Stimulated activated CD8-positive, alpha-beta memory T cell treated with anti-CD3 and anti-CD28 coated beads, Interleukin-12 subunit alpha, Interleukin-12 subunit beta, amount 100 ng/mL, for 1 hour (primary cell): ENCODE measurements at regions not wholly inside any gene's neighbourhood (a gene's known extent, or its start where the extent isn't known, plus 50 kb on each side); places are given as distances from the start of the nearest gene placed in this dataset.

Experiments used
- DNase-seq: peaks from one replicate; pipeline ENCODE4 v3.0.0-alpha.2; 2020; ENCODE audit warnings: low read depth

GRCh38 chr5:168056499-168057182 lies 234.8 kb upstream of the WWC1 start:
- DNase-seq: no peak

- DNase-seq: no peak
Measured at GRCh38 chr5:168057905-168058304, 233.5 kb upstream of the WWC1 start.

GRCh38 chr5:168059131-168059530 lies 232.3 kb upstream of the WWC1 start:
- no peak for DNase-seq

GRCh38 chr5:168062239-168062638 lies 229.2 kb upstream of the WWC1 start:
- no peak for DNase-seq

GRCh38 chr5:168064457-168064856 lies 227.0 kb upstream of the WWC1 start:
- no peak for DNase-seq

- no peak for DNase-seq
Measured at GRCh38 chr5:168064933-168065622, 226.4 kb upstream of the WWC1 start.

- no peak for DNase-seq
Measured at GRCh38 chr5:168066536-168067208, 224.8 kb upstream of the WWC1 start.

GRCh38 chr5:168070761-168071160 lies 220.7 kb upstream of the WWC1 start:
- DNase-seq: no peak

- DNase-seq: no peak
Measured at GRCh38 chr5:168072665-168073064, 218.8 kb upstream of the WWC1 start.

- no peak for DNase-seq
Measured at GRCh38 chr5:168073311-168073710, 218.1 kb upstream of the WWC1 start.

- DNase-seq: no peak
Measured at GRCh38 chr5:168073991-168074800, 217.2 kb upstream of the WWC1 start.

GRCh38 chr5:168075387-168075786 lies 216.1 kb upstream of the WWC1 start:
- no peak for DNase-seq

- DNase-seq: no peak
Measured at GRCh38 chr5:168076561-168076991, 214.9 kb upstream of the WWC1 start.

GRCh38 chr5:168085261-168086031 lies 206.0 kb upstream of the WWC1 start:
- no peak for DNase-seq

- DNase-seq: no peak
Measured at GRCh38 chr5:168086104-168086610, 205.3 kb upstream of the WWC1 start.

GRCh38 chr5:168086746-168087145 lies 204.7 kb upstream of the WWC1 start:
- DNase-seq: no peak

GRCh38 chr5:168088410-168089173 lies 202.9 kb upstream of the WWC1 start:
- no peak for DNase-seq

- no peak for DNase-seq
Measured at GRCh38 chr5:168089201-168089887, 202.1 kb upstream of the WWC1 start.

- DNase-seq: no peak
Measured at GRCh38 chr5:168092209-168093185, 198.9 kb upstream of the WWC1 start.
